Mesodermal cell (in vitro differentiated cells): ENCODE measurements at regions not wholly inside any gene's neighbourhood (a gene's known extent, or its start where the extent isn't known, plus 50 kb on each side); places are given as distances from the start of the nearest gene placed in this dataset.

ENCODE experiments used
- H3K27ac ChIP-seq: 2 replicates; pipeline ENCODE4 v1.7.0; 2013; ENCODE audit warnings: mild to moderate bottlenecking, low read depth, low read length, moderate library complexity; ENCODE audit not compliant: severe bottlenecking
- H3K36me3 ChIP-seq: 2 replicates; pipeline ENCODE4 v1.7.1; 2013; ENCODE audit warnings: mild to moderate bottlenecking, low read length, moderate library complexity; ENCODE audit not compliant: control insufficient read depth, insufficient read depth
- H3K4me1 ChIP-seq: one replicate; pipeline ENCODE4 v1.7.1; 2013; ENCODE audit warnings: mild to moderate bottlenecking, low read length; ENCODE audit not compliant: insufficient read depth, control insufficient read depth, poor library complexity, severe bottlenecking
- H3K4me3 ChIP-seq: 2 replicates; pipeline ENCODE4 v1.7.0; 2013; ENCODE audit warnings: low read length, control low read depth, mild to moderate bottlenecking; ENCODE audit not compliant: insufficient read depth, poor library complexity, severe bottlenecking; ENCODE audit errors: extremely low read depth
- H3K9me3 ChIP-seq: 2 replicates; pipeline ENCODE4 v1.7.1; 2013; ENCODE audit warnings: mild to moderate bottlenecking, low read length, moderate library complexity; ENCODE audit not compliant: control insufficient read depth
- WGBS, 2 experiments: methylation state at CpG; one replicate each; pipeline ENCODE4 v1.1.5; 2013; ENCODE audit warnings: missing lambda C conversion rate in 2 of 2; ENCODE audit not compliant: insufficient coverage in 2 of 2; 5-methylcytosine and 5-hydroxymethylcytosine counted together

GRCh38 chr1:208747979-208748378, 503.8 kb upstream of the PLXNA2 start:
- Histone ChIP-seq H3K4me1 (no peaks in the 10 kb centered on the region), H3K27ac (no peak overlapping the region), H3K9me3 (no peaks in the 10 kb centered on the region), H3K4me3 (no peak overlapping the region), H3K36me3 (no peaks in the 10 kb centered on the region)
- WGBS, 2 experiments, result 95 to 97% methylated on average over 4 to 5 of the region's 6 CpGs

- no peaks in the 10 kb centered on the region for H3K4me1 ChIP-seq
- no peak overlapping the region for H3K27ac ChIP-seq
- no peak overlapping the region for H3K4me3 ChIP-seq
- H3K9me3 ChIP-seq, result no peaks in the 10 kb centered on the region
- 82 to 93% methylated on average over 5 to 6 of the region's 6 CpGs for WGBS, 2 experiments
- no peaks in the 10 kb centered on the region for H3K36me3 ChIP-seq
Measured at GRCh38 chr1:208748387-208749165, 504.4 kb upstream of the PLXNA2 start.

- no peaks in the 10 kb centered on the region for H3K36me3 ChIP-seq
- H3K4me1 ChIP-seq, result no peaks in the 10 kb centered on the region
- H3K9me3 ChIP-seq, result no peaks in the 10 kb centered on the region
- no peak overlapping the region for H3K4me3 ChIP-seq
- no peak overlapping the region for H3K27ac ChIP-seq
- WGBS, 2 experiments, result 81 to 89% methylated on average over 4 to 5 of the region's 6 CpGs
Measured at GRCh38 chr1:208756339-208756981, 512.3 kb upstream of the PLXNA2 start.

DNA sequence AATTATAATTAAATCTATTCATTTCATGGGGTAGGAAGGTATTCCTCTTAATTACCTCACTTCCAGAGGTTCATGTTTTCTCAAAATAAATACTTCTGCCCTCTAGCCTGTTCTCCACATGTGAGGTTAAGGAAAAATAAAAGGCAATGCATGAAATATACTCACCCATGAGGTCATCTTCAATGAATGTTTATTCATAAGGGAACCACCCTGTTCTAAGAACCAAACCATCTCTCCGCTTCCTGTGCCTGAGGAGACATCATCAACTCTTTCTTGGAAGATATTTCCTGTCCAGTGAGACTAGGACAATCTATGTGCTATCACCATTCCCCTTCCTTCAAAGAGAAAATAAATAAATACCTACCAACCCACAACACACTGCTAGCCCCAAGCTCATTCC, 513.7 kb upstream of the PLXNA2 start:
- no peak overlapping the region for H3K4me3 ChIP-seq
- no peaks in the 10 kb centered on the region for H3K9me3 ChIP-seq
- WGBS, 2 experiments, result 83% methylated on average over 1 of the region's 1 CpG; no CpG with 5 or more reads in 1 of the 2 experiments
- H3K4me1 ChIP-seq, result no peaks in the 10 kb centered on the region
- H3K36me3 ChIP-seq, result no peaks in the 10 kb centered on the region
- no peak overlapping the region for H3K27ac ChIP-seq

GRCh38 chr1:208759255-208759654, 515.1 kb upstream of the PLXNA2 start:
- no peak overlapping the region for H3K27ac ChIP-seq
- no peaks in the 10 kb centered on the region for H3K36me3 ChIP-seq
- no peaks in the 10 kb centered on the region for H3K4me1 ChIP-seq
- no peak overlapping the region for H3K4me3 ChIP-seq
- no peaks in the 10 kb centered on the region for H3K9me3 ChIP-seq

DNA sequence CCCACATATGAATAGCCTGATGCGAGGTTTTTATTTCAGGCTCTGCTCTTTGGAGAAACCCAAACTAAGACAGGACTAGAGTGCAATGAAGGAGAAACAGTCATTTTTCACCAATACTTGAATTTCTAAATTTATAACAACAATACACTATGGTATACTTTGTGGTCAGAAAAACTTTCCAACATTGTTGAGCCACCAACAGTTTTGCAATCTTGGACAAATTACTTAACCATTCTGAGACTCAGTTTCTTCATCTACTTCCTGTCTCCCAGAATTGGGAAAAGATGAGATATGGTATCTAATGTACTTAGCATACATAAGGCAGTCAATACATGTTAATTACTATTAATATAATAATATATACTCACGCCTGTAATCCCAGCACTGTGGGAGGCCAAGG, 519.8 kb upstream of the PLXNA2 start:
- H3K36me3 ChIP-seq, result no peaks in the 10 kb centered on the region
- H3K4me3 ChIP-seq, result no peak overlapping the region
- WGBS, 2 experiments, result no CpG with 5 or more reads among the region's 2 CpGs
- no peaks in the 10 kb centered on the region for H3K9me3 ChIP-seq
- no peaks in the 10 kb centered on the region for H3K4me1 ChIP-seq
- H3K27ac ChIP-seq, result no peak overlapping the region

- Histone ChIP-seq H3K4me3 (no peak overlapping the region), H3K36me3 (no peaks in the 10 kb centered on the region), H3K9me3 (no peaks in the 10 kb centered on the region), H3K4me1 (no peaks in the 10 kb centered on the region), H3K27ac (no peak overlapping the region)
- 60 to 90% methylated on average over 1 to 4 of the region's 4 CpGs for WGBS, 2 experiments
Measured at GRCh38 chr1:208766832-208767231, 522.6 kb upstream of the PLXNA2 start.

DNA sequence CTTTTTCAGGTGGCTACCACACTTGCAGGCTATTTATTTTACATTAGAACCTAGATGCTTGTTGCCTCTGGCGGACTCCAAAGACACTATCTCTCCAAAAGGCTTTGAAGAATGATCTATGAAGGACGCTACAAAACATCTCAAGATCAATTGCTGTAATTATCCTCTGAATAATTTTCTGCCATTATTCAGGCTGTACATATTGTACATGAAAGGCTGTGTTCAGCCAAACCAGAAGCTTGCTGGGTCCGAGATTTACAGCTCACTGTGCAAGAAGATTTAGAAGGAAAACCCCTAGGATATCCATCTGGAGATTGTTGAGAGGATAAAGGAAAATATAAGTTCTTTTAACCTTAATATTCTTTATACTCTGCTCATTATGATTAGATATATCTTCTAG, 523.6 kb upstream of the PLXNA2 start:
- Histone ChIP-seq H3K27ac (no peak overlapping the region), H3K9me3 (no peaks in the 10 kb centered on the region), H3K4me1 (no peaks in the 10 kb centered on the region), H3K36me3 (no peaks in the 10 kb centered on the region), H3K4me3 (no peak overlapping the region)
- 95% methylated on average over 2 of the region's 3 CpGs; no CpG with 5 or more reads in 1 of the 2 experiments for WGBS, 2 experiments

GRCh38 chr1:208772891-208773290, 528.7 kb upstream of the PLXNA2 start:
- H3K4me1 ChIP-seq, result no peaks in the 10 kb centered on the region
- no peaks in the 10 kb centered on the region for H3K9me3 ChIP-seq
- 92 to 93% methylated on average over 4 of the region's 4 CpGs for WGBS, 2 experiments
- H3K36me3 ChIP-seq, result no peaks in the 10 kb centered on the region
- H3K27ac ChIP-seq, result no peak overlapping the region
- H3K4me3 ChIP-seq, result no peak overlapping the region

DNA sequence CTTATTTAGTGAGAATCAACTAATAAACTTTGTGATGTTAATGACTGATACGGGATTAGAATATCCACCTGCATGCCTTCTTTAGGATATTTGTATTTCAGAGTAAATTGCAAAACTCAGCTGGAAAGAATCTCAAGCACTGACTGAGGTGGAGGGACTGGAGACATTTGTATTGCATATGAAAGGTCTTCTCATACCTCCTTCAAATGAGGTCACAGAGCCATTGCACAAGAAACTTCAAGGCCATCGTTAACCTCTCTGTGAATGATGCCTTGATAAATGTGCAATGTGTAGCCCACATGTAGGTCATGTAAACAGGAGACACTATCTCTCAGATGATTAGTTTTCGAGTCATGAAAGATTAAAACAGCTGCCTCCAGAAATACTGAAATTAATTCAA, 531.7 kb upstream of the PLXNA2 start:
- Histone ChIP-seq H3K4me3 (no peak overlapping the region), H3K4me1 (no peaks in the 10 kb centered on the region), H3K27ac (no peak overlapping the region), H3K36me3 (no peaks in the 10 kb centered on the region), H3K9me3 (no peaks in the 10 kb centered on the region)
- 100% methylated on average over 1 of the region's 3 CpGs; no CpG with 5 or more reads in 1 of the 2 experiments for WGBS, 2 experiments

DNA sequence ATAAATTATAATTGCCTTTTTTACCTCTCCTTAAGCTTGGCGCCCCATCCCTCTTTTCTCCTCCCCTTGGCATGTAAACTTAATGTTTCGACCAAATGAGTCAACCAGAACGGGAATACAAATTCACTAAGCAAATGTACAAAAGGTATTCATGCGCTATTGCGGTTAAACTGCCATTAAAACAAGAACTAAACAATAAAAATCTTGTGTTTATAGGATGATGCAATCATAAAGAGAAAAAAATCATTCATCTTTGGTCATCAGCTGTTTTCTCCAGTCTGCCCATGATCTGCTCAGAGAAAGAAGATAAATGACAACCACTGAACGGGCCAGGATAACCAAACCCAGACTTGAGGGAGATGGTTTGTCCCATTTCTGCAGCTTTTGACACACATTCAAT, 534.2 kb upstream of the PLXNA2 start:
- WGBS, 2 experiments, result 88 to 93% methylated on average over 3 to 4 of the region's 6 CpGs
- Histone ChIP-seq H3K4me3 (no peak overlapping the region), H3K9me3 (no peaks in the 10 kb centered on the region), H3K27ac (no peak overlapping the region), H3K36me3 (no peaks in the 10 kb centered on the region), H3K4me1 (no peaks in the 10 kb centered on the region)
